Retinal pigment epithelial cell (primary cell): ENCODE measurements at regions not wholly inside any gene's neighbourhood (a gene's known extent, or its start where the extent isn't known, plus 50 kb on each side); places are given as distances from the start of the nearest gene placed in this dataset.

Experiments used
- DNase-seq: peaks from one replicate; pipeline ENCODE4 v3.0.0-alpha.2; 2010; ENCODE audit warnings: low read depth
- H3K4me3 ChIP-seq: 2 replicates; pipeline ENCODE4 v1.5.1; 2011; ENCODE audit warnings: mild to moderate bottlenecking, low read length, control low read depth, moderate library complexity
- CTCF ChIP-seq: conservative IDR thresholded peaks from 2 replicates; pipeline ENCODE4 v1.5.1; 2011; ENCODE audit warnings: low read depth, low read length, control low read depth, inconsistent platforms

GRCh38 chr17:27242951-27243350 is 51.0 kb upstream of the WSB1 start:
- no peak overlapping the region for H3K4me3 ChIP-seq
- no peak for DNase-seq
- TF ChIP-seq CTCF: no peak

GRCh38 chr17:27244011-27244410 is 49.9 kb upstream of the WSB1 start:
- DNase-seq: no peak
- H3K4me3 ChIP-seq: no peak overlapping the region
- no peak for TF ChIP-seq CTCF
